ENCODE measurements at regions not wholly inside any gene's neighbourhood (a gene's known extent, or its start where the extent isn't known, plus 50 kb on each side); places are given as distances from the start of the nearest gene placed in this dataset.

GRCh38 chr12:125403843-125404242 is 338.6 kb downstream of the AACS start:
- TF ChIP-seq EZH2 (IDR thresholded peaks at IDR 0.05; ENCODE audit: insufficient read depth, poor library complexity, severe bottlenecking) (no peak), EZH2phosphoT487 (IDR thresholded peaks at IDR 0.05; ENCODE audit: insufficient read depth, low read depth) (no peak)

All from GM23248 (cell line).